SU-DHL-6 (cell line): ENCODE measurements at regions not wholly inside any gene's neighbourhood (a gene's known extent, or its start where the extent isn't known, plus 50 kb on each side); places are given as distances from the start of the nearest gene placed in this dataset.

Source experiments
- H2AFZ ChIP-seq: fragments of 200-600 bp; sonication (generic); 2 replicates; pipeline ENCODE4 v1.6.1; 2014; ENCODE audit warnings: low read depth, mild to moderate bottlenecking, moderate library complexity, mixed read lengths, antibody characterized with exemption, low read length; ENCODE audit not compliant: severe bottlenecking
- H3F3A ChIP-seq: fragments of 200-600 bp; shearing (Covaris generic); 2 replicates; pipeline ENCODE4 v1.6.0; 2016; ENCODE audit warnings: antibody characterized with exemption, mild to moderate bottlenecking; ENCODE audit not compliant: insufficient read depth
- H3K27ac ChIP-seq: fragments of 200-600 bp; sonication (generic); 2 replicates; pipeline ENCODE4 v1.5.1; 2016; ENCODE audit warnings: low read depth, mild to moderate bottlenecking, low read length, moderate library complexity, mixed read lengths
- H3K27me3 ChIP-seq: fragments of 200-600 bp; sonication (generic), shearing (Covaris generic); 2 replicates; pipeline ENCODE4 v1.6.0; 2014; ENCODE audit warnings: mild to moderate bottlenecking, low read length
- H3K36me3 ChIP-seq: fragments of 200-600 bp; sonication (generic); 2 replicates; pipeline ENCODE4 v1.6.1; 2014; ENCODE audit warnings: mild to moderate bottlenecking, low read length, mixed read lengths
- H3K4me2 ChIP-seq: fragments of 300-600, 200-600 bp; shearing (Covaris generic), sonication (generic); 2 replicates; pipeline ENCODE4 v1.6.0; 2014; ENCODE audit warnings: low read length, low read depth, mild to moderate bottlenecking; ENCODE audit not compliant: poor library complexity, severe bottlenecking
- H3K4me3 ChIP-seq: fragments of 200-600 bp; sonication (generic); 2 replicates; pipeline ENCODE4 v1.5.1; 2014; ENCODE audit warnings: antibody characterized with exemption, low read length, mild to moderate bottlenecking, mixed read lengths; ENCODE audit not compliant: insufficient read depth, poor library complexity, severe bottlenecking
- H3K79me2 ChIP-seq: fragments of 200-600 bp; sonication (generic); 2 replicates; pipeline ENCODE4 v1.6.1; 2014; ENCODE audit warnings: mild to moderate bottlenecking, low read length, moderate library complexity; ENCODE audit not compliant: insufficient read depth
- H3K9ac ChIP-seq: fragments of 200-600 bp; sonication (generic); 2 replicates; pipeline ENCODE4 v1.7.0; 2014; ENCODE audit warnings: mild to moderate bottlenecking, low read length
- H3K9me2 ChIP-seq: fragments of 200-600 bp; sonication (generic); replicated peaks from 2 replicates; pipeline ENCODE4 v1.6.1; 2014; ENCODE audit warnings: low read length; ENCODE audit not compliant: insufficient read depth
- H3K9me3 ChIP-seq: fragments of 200-600 bp; sonication (generic); 2 replicates; pipeline ENCODE4 v1.6.1; 2014; ENCODE audit warnings: low read length, mixed read lengths; ENCODE audit not compliant: insufficient read depth
- H4K20me1 ChIP-seq: fragments of 200-600 bp; sonication (generic); 2 replicates; pipeline ENCODE4 v1.6.1; 2014; ENCODE audit warnings: low read depth, mild to moderate bottlenecking, antibody characterized with exemption, low read length, moderate library complexity, mixed read lengths
- EZH2phosphoT487 ChIP-seq: fragments of 200-600 bp; sonication (generic), shearing (Covaris generic); conservative IDR thresholded peaks from 2 replicates; pipeline ENCODE4 v1.6.1; 2018; ENCODE audit warnings: mild to moderate bottlenecking, antibody characterized with exemption, low read length, moderate library complexity, mixed read lengths
- TF ChIP-seq, protein P1 (sequence below): fragments of 200-600 bp; sonication (generic); IDR thresholded peaks from one replicate; pipeline ENCODE4 v1.5.1; 2017; ENCODE audit warnings: antibody characterized with exemption, mild to moderate bottlenecking, low read length, moderate library complexity; ENCODE audit not compliant: insufficient read depth, poor library complexity, severe bottlenecking

DNA sequence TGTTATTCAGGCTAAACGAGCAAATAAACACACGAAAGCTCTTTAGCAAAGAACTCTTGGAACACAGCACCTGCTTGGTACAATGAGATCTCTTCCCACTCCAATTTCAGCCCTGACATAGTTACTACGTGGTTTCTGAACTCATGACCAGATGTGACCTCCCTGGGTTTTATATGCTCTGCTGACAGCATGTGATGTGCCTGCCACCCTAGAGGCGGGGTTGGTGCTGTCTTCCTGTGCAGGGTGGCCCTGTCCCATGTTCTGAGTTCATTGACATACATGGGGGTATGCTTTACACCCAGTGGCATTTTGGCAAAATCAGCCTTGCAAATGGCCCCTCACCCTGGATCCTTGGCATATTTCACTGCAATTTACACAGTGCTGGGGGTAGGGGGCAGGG is 475.3 kb upstream of the ZFHX3 start:
- H3K36me3 ChIP-seq = no peaks in the 10 kb centered on the region
- H3K9me2 ChIP-seq = no peaks in the 10 kb centered on the region
- no peak overlapping the region for H3K27ac ChIP-seq
- H3K27me3 ChIP-seq = no peaks in the 10 kb centered on the region
- no peak for TF ChIP-seq EZH2phosphoT487
- TF ChIP-seq, protein P1, sequence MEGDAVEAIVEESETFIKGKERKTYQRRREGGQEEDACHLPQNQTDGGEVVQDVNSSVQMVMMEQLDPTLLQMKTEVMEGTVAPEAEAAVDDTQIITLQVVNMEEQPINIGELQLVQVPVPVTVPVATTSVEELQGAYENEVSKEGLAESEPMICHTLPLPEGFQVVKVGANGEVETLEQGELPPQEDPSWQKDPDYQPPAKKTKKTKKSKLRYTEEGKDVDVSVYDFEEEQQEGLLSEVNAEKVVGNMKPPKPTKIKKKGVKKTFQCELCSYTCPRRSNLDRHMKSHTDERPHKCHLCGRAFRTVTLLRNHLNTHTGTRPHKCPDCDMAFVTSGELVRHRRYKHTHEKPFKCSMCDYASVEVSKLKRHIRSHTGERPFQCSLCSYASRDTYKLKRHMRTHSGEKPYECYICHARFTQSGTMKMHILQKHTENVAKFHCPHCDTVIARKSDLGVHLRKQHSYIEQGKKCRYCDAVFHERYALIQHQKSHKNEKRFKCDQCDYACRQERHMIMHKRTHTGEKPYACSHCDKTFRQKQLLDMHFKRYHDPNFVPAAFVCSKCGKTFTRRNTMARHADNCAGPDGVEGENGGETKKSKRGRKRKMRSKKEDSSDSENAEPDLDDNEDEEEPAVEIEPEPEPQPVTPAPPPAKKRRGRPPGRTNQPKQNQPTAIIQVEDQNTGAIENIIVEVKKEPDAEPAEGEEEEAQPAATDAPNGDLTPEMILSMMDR = no peak
- H3K9ac ChIP-seq = no peak overlapping the region
- no peaks in the 10 kb centered on the region for H3K9me3 ChIP-seq
- no peak overlapping the region for H2AFZ ChIP-seq
- no peaks in the 10 kb centered on the region for H3F3A ChIP-seq
- H4K20me1 ChIP-seq = no peaks in the 10 kb centered on the region
- H3K4me2 ChIP-seq = no peak overlapping the region
- H3K79me2 ChIP-seq = no peaks in the 10 kb centered on the region
- no peak overlapping the region for H3K4me3 ChIP-seq

DNA sequence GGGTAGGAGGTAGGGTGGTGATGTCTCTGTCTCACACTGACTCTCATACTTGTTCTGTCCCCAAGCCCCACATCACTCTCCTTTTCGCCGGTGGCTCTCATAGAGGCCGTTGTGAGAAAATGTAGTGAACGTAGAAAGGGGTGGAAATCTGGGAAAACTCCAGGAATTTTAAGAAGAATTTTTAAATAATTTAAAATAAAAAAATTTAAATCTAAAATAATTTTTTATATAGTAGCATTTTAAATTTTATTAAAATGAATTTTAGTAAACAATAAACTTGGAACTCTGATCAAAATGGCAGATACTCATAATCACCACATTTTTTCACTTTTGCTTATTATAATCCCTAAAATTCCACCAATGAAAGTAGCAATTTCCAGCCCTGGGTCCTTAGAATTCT is 473.6 kb upstream of the ZFHX3 start:
- no peak for TF ChIP-seq EZH2phosphoT487
- TF ChIP-seq, protein P1 = no peak
- H3K79me2 ChIP-seq = no peaks in the 10 kb centered on the region
- no peak overlapping the region for H3K9ac ChIP-seq
- no peaks in the 10 kb centered on the region for H3K9me2 ChIP-seq
- no peak overlapping the region for H3K27ac ChIP-seq
- no peaks in the 10 kb centered on the region for H3F3A ChIP-seq
- no peak overlapping the region for H3K4me3 ChIP-seq
- no peaks in the 10 kb centered on the region for H3K27me3 ChIP-seq
- H3K4me2 ChIP-seq = no peak overlapping the region
- H3K9me3 ChIP-seq = no peaks in the 10 kb centered on the region
- H4K20me1 ChIP-seq = no peaks in the 10 kb centered on the region
- H2AFZ ChIP-seq = no peak overlapping the region
- no peaks in the 10 kb centered on the region for H3K36me3 ChIP-seq

DNA sequence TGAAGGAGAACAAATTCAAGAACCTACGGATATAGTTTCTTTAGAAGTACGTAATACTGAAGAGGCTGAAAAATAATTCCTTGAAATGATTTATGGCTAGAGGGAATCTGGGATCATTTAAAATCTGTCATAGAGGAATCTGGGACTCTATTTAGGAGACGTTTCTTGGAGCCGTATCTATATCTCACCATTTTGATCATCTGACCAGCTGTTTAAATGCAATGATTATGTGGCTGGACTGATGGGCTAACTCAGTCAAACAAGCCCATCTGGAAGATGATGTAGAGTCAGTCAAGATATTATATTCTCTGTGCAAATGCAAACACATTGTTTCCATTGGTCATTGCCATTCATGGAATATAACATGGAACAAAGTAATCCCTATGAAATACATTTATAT is 467.7 kb upstream of the ZFHX3 start:
- Histone ChIP-seq H3K9ac (no peak overlapping the region), H3K9me3 (no peaks in the 10 kb centered on the region), H3K9me2 (no peaks in the 10 kb centered on the region), H3K4me3 (no peak overlapping the region), H3K4me2 (no peak overlapping the region), H2AFZ (no peak overlapping the region), H3K27me3 (no peaks in the 10 kb centered on the region), H4K20me1 (no peaks in the 10 kb centered on the region), H3K36me3 (no peaks in the 10 kb centered on the region), H3F3A (no peaks in the 10 kb centered on the region), H3K27ac (no peak overlapping the region), H3K79me2 (no peaks in the 10 kb centered on the region)
- no peak for TF ChIP-seq EZH2phosphoT487
- TF ChIP-seq, protein P1 = no peak

DNA sequence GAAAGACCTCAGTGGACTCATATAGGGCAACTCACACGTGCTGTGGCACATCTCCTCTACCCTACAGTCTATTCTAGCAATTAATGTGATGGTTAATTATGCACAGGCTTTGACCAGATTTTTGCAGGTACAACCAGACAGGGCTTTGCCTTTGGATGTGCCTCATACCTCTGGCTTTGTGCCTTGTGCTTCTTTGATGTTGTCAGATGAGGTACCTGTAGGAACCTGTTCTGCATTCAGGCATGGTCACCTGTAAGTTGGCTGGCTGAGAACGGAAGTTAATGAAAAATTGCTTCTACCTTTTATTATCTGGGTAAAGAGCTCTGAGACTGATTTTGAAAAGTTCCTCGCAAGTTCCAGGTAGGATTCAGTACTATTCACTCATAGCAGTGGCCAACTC is 462.9 kb upstream of the ZFHX3 start:
- Histone ChIP-seq H3K36me3 (no peaks in the 10 kb centered on the region), H2AFZ (no peak overlapping the region), H3K27me3 (no peaks in the 10 kb centered on the region), H3K9me2 (no peaks in the 10 kb centered on the region), H3K27ac (no peak overlapping the region), H3K9ac (no peak overlapping the region), H3F3A (no peaks in the 10 kb centered on the region), H3K4me3 (no peak overlapping the region), H3K9me3 (no peaks in the 10 kb centered on the region), H4K20me1 (no peaks in the 10 kb centered on the region), H3K79me2 (no peaks in the 10 kb centered on the region), H3K4me2 (no peak overlapping the region)
- TF ChIP-seq, protein P1 = no peak
- no peak for TF ChIP-seq EZH2phosphoT487
